Body of pancreas (tissue), 4 donors: ENCODE measurements at regions not wholly inside any gene's neighbourhood (a gene's known extent, or its start where the extent isn't known, plus 50 kb on each side); places are given as distances from the start of the nearest gene placed in this dataset.

Experiments used
- CTCF ChIP-seq, 7 experiments: fragments of 450-650 bp in 4 of 7; fragments of 200-600 bp in 3 of 7; sonication (generic) in 3 of 7; IDR thresholded peaks; one replicate each; pipeline ENCODE4 v1.5.1; 2016 to 2019; ENCODE audit warnings: antibody characterized with exemption in 7 of 7
- POLR2A ChIP-seq, 3 donors: fragments of 450-650 bp; IDR thresholded peaks; one replicate each; pipeline ENCODE4 v1.6.1; 2016; ENCODE audit warnings: antibody characterized with exemption in 3 of 3, mild to moderate bottlenecking in 2 of 3

DNA sequence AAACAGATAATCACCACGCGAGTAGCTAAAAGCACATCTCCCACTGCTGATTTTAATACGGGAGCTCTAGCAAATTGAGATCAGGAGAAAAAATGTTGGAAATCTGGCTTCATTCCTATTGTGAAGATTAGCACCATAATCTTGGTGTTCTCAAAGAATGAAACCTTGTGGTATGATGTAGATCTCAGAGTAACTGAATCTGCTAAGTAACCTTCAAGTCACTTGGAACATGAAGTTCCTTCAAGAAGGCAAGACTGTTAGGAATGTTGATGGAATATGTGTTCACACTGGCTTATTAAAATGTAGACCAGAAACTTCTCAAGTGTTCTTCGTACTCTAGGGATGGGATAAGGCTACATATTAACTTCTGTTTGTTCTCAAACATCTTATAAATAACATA lies 117.4 kb upstream of the CHRM3 start:
- TF ChIP-seq CTCF (IDR thresholded peaks at IDR 0.05) (no peak), POLR2A (IDR thresholded peaks at IDR 0.05) (no peak)
